ENCODE measurements at regions not wholly inside any gene's neighbourhood (a gene's known extent, or its start where the extent isn't known, plus 50 kb on each side); places are given as distances from the start of the nearest gene placed in this dataset.
"Not testable (repeated sequence)": the region's sequence is repeated elsewhere in the genome, so short reads cannot be mapped to it uniquely, and the experiment has no call there.

DNA sequence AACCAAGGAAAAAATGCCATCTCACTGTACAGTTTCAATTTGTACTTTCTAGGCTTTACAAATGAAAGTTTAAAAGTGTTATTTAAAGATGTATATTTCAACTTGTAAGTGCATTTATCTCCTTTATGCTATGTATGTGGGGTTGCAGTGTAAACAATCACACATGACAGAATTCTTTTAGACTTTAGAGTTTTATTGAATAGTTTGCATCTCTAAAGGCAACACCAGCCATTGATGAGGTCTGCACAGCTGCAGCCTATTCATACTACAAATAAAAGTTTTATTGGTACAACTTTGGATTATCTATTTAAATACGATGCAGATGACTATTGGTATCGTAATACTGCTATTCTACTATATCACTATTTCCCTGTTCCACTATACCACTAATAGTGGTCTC is 894.4 kb upstream of the B3GALT2 start:
- no peak for DNase-seq

GRCh38 chr1:194078765-194079164 is 892.4 kb upstream of the B3GALT2 start:
- DNase-seq, result no peak

GRCh38 chr1:194076646-194077045 is 890.2 kb upstream of the B3GALT2 start:
- DNase-seq, result no peak

- no peak for DNase-seq
These were observed 887.4 kb upstream of the B3GALT2 start for GRCh38 chr1:194073833-194074232.

DNA sequence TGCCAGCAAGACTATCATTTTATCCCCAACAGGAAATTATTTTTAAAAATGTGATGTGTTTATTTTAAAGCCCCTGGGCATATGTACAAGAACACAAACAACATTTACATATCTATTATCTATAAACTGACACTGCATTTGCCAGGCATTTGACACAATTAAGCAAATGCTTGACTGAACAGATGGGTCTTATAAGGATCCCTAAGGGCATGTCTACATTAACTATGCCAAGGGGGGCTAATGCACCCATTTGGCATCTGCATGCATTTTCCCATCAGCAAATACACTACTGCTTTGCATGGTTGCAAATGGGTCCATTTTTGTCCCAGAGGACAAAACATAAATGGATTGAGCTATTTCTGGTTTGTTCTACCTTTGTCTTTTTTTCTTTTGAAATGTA is 884.8 kb upstream of the B3GALT2 start:
- no peak for DNase-seq

GRCh38 chr1:194069831-194070218 is 883.4 kb upstream of the B3GALT2 start:
- no peak for DNase-seq

GRCh38 chr1:194069168-194069830 is 882.9 kb upstream of the B3GALT2 start:
- no peak for DNase-seq

- DNase-seq, result no peak
These were observed 882.2 kb upstream of the B3GALT2 start for GRCh38 chr1:194068446-194069167.

- no peak for DNase-seq
These were observed 881.4 kb upstream of the B3GALT2 start for GRCh38 chr1:194067772-194068171.

GRCh38 chr1:194062962-194063361 is 876.5 kb upstream of the B3GALT2 start:
- no peak for DNase-seq

GRCh38 chr1:194062526-194062925 is 876.1 kb upstream of the B3GALT2 start:
- DNase-seq, result no peak

DNA sequence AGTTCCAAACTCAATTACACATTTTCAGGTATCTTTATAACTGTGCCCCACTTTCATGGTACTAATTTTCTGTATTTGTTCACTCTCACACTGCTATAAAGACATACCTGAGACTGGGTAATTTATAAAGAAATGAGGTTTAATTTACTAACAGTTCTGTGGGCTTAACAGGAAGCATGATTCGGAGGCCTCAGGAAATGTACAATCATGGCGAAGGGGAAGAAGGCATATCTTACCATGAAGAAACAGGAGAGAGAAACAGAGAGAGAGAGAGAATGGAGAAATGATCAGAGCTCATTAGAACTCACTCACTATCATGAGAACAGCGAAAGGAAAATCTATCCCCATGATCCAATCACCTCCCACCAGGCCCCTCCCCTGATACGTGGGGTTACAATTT is 874.1 kb upstream of the B3GALT2 start:
- no peak for DNase-seq

GRCh38 chr1:194058268-194058667 is 871.9 kb upstream of the B3GALT2 start:
- DNase-seq, result not testable (repeated sequence)

- no peak for DNase-seq
These were observed 869.8 kb upstream of the B3GALT2 start for GRCh38 chr1:194056169-194056568.

DNA sequence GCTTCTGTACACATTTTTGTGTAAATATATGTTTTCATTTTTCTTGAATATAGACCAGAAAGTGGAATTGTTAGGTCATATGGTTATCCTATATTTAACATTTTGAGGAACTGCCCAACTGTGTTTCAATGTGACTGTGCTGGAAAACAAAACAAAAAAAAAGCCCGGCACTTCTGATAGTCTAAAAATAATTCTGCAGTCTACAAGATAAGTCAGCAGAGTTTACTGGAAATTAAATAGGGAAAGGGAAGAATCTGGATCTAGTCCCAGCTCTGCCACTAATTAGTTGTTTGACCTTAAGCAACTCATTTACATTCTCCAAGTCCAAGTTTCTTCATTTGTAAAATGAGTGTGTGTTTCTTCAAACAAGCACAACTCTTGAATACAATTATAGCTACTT is 869.1 kb upstream of the B3GALT2 start:
- no peak for DNase-seq

- no peak for DNase-seq
These were observed 866.3 kb upstream of the B3GALT2 start for GRCh38 chr1:194052514-194053338.

GRCh38 chr1:194047921-194048320 is 861.5 kb upstream of the B3GALT2 start:
- DNase-seq, result no peak

DNA sequence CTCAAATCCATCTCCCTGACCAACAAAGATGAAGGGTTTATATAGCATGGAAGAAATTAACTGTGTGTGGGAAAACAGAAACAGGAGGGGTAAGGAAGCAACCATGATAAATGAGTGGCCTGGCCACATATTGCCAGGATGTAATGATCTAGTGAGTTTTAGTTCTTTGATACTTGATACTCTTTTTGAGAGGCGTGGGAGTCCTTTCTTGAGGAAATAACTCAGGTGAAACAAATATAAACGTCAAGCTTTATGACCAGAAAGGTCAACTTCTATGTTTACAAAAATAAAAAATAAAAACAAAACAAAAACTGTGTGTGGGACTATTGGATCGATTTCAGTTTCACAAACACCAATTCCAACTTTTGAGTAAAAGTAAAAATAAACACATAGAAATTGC is 860.8 kb upstream of the B3GALT2 start:
- no peak for DNase-seq

GRCh38 chr1:194045416-194045815 is 859.0 kb upstream of the B3GALT2 start:
- no peak for DNase-seq

DNA sequence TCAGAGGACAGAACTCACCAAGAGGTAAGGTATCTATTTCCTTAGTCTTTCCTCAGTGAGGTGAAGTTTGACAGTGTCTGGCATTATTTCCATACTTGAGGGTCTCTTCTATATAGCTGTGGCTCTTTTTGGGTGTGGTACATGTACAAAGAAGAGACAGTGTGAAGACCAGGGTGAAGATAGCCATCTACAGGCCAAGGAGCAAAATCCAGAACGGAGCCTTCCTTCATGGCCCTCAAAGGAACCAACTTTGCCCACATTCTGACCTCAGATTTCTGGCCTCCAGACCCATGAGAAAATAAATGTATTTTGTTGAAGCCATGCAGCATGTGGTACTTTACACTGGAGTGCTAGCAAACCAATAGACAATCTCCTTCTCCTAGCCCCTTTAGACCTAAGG is 858.5 kb upstream of the B3GALT2 start:
- DNase-seq, result no peak

- DNase-seq, result no peak
These were observed 857.8 kb upstream of the B3GALT2 start for GRCh38 chr1:194043984-194044755.

DNA sequence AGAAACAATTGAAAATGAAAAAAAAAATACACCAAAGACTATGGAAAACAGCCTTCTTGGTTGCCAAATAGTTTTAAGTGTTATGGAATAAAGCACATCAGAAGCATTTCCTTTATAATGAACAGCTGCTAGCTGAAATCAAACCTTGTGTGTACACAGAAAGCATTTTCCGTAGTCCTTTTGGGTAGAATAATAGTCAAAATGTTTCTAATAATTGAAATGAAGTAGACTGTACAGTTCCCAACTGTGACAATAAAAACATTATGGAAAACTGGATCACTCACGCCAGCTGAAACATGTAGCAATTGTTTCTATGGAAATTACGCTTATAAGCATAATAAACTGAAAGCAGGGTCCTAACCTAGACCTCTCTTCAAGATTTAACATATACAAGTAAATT is 856.3 kb upstream of the B3GALT2 start:
- DNase-seq, result no peak

DNA sequence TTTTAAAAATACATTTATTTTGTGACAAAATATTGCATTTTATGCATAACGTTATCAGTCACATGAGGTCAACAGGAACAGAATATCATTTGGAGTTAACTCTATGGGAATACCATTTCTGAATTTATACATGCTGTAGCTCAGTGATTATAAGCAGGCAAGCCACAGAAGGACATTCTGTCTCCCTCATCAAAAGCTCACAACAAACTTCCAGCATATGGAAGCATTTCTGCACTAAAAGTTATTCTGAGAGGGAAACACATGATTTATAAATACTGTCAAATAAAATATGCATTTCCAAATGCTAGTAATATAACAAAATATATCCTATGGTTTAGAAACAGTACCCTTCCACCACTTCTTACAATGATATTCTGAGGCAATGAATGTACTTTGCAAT is 854.1 kb upstream of the B3GALT2 start:
- no peak for DNase-seq
